22Rv1 (cell line): ENCODE measurements at regions not wholly inside any gene's neighbourhood (a gene's known extent, or its start where the extent isn't known, plus 50 kb on each side); places are given as distances from the start of the nearest gene placed in this dataset.

Experiments used
- ZFX ChIP-seq: fragments of 450-650 bp; IDR thresholded peaks from 2 replicates; pipeline ENCODE4 v1.6.1; 2017; ENCODE audit warnings: antibody characterized with exemption, borderline replicate concordance
- TF ChIP-seq, protein P1 (sequence below): fragments of 450-650 bp; IDR thresholded peaks from 2 replicates; pipeline ENCODE4 v1.5.1; 2017; ENCODE audit warnings: mild to moderate bottlenecking

- TF ChIP-seq, protein P1, sequence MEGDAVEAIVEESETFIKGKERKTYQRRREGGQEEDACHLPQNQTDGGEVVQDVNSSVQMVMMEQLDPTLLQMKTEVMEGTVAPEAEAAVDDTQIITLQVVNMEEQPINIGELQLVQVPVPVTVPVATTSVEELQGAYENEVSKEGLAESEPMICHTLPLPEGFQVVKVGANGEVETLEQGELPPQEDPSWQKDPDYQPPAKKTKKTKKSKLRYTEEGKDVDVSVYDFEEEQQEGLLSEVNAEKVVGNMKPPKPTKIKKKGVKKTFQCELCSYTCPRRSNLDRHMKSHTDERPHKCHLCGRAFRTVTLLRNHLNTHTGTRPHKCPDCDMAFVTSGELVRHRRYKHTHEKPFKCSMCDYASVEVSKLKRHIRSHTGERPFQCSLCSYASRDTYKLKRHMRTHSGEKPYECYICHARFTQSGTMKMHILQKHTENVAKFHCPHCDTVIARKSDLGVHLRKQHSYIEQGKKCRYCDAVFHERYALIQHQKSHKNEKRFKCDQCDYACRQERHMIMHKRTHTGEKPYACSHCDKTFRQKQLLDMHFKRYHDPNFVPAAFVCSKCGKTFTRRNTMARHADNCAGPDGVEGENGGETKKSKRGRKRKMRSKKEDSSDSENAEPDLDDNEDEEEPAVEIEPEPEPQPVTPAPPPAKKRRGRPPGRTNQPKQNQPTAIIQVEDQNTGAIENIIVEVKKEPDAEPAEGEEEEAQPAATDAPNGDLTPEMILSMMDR: no peak
- TF ChIP-seq ZFX: no peak
These were observed 212.1 kb downstream of the GPR37 start for GRCh38 chr7:124553502-124553901.
